ENCODE measurements at regions not wholly inside any gene's neighbourhood (a gene's known extent, or its start where the extent isn't known, plus 50 kb on each side); places are given as distances from the start of the nearest gene placed in this dataset.

- TF ChIP-seq CTCF (IDR thresholded peaks at IDR 0.05; ENCODE audit: low read length) (no peak), EZH2 (IDR thresholded peaks at IDR 0.05; ENCODE audit: borderline replicate concordance, low read length) (no peak)
Measured at GRCh38 chr9:1757186-1757585, 258.0 kb upstream of the SMARCA2 start.

Measured in OCI-LY1 (cell line).